ENCODE measurements at regions not wholly inside any gene's neighbourhood (a gene's known extent, or its start where the extent isn't known, plus 50 kb on each side); places are given as distances from the start of the nearest gene placed in this dataset.
A peak's percentile ranks its signal among the peaks of the same experiment; 100 is the strongest.

DNA sequence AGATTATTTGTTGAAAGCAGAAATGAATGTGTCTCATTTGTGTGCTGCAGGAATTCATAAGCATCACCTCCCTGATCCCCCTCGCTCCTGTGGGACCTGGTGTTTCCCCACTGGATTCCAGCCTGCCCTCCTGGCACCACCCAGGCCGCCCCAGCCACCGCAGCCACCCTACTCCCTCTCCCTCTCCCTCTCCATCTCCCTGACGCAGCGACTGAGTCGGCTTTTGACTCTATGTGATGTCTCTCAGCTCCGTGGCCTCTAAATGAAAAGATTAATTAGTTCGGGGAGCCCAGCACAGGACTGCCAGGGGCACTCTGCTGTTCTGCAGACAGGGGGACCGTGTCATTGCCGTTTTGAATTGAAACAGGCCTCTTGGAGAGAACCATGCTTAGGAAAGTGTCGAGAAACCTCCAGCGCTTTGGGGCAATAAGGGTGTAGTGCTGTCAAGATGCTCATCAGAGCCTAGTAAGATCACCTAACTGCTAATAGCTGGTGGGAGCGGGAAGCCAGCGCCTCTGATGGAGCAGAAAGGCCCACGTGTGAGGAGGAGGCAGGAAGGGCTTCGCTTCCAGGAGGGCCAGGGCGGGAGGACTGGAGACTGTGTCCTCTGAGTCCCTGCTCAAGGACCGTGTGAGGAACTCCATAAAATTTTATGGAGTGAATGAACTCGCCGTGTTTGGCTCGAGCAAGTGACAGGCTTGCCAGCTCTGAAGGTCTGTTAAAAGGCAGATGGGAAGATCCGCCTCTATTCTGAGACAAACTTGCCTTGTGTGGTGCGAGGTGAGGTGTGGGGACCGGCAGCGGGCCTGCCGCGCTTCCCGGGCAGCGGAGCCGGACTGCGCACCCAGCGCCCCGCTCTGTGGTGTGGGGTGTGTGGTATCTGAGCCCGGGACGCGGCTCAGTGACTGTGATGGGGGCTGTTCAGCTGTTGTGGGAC, 157.4 kb upstream of the C14orf180 start:
- intact Hi-C loops (cut with DNase I, micrococcal nuclease): no loop called here
- Histone ChIP-seq H3K4me3 (no peak overlapping the region), H3K36me3 (ENCODE audit: low read depth) (no peaks in the 10 kb centered on the region), H3K9me3 (no peaks in the 10 kb centered on the region), H3K4me1 (ENCODE audit: low read depth) (no peaks in the 10 kb centered on the region)
- DNase-seq: no peak
- no peak for ATAC-seq
- TF ChIP-seq, protein P1, sequence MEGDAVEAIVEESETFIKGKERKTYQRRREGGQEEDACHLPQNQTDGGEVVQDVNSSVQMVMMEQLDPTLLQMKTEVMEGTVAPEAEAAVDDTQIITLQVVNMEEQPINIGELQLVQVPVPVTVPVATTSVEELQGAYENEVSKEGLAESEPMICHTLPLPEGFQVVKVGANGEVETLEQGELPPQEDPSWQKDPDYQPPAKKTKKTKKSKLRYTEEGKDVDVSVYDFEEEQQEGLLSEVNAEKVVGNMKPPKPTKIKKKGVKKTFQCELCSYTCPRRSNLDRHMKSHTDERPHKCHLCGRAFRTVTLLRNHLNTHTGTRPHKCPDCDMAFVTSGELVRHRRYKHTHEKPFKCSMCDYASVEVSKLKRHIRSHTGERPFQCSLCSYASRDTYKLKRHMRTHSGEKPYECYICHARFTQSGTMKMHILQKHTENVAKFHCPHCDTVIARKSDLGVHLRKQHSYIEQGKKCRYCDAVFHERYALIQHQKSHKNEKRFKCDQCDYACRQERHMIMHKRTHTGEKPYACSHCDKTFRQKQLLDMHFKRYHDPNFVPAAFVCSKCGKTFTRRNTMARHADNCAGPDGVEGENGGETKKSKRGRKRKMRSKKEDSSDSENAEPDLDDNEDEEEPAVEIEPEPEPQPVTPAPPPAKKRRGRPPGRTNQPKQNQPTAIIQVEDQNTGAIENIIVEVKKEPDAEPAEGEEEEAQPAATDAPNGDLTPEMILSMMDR (IDR thresholded peaks at IDR 0.05): no peak

DNA sequence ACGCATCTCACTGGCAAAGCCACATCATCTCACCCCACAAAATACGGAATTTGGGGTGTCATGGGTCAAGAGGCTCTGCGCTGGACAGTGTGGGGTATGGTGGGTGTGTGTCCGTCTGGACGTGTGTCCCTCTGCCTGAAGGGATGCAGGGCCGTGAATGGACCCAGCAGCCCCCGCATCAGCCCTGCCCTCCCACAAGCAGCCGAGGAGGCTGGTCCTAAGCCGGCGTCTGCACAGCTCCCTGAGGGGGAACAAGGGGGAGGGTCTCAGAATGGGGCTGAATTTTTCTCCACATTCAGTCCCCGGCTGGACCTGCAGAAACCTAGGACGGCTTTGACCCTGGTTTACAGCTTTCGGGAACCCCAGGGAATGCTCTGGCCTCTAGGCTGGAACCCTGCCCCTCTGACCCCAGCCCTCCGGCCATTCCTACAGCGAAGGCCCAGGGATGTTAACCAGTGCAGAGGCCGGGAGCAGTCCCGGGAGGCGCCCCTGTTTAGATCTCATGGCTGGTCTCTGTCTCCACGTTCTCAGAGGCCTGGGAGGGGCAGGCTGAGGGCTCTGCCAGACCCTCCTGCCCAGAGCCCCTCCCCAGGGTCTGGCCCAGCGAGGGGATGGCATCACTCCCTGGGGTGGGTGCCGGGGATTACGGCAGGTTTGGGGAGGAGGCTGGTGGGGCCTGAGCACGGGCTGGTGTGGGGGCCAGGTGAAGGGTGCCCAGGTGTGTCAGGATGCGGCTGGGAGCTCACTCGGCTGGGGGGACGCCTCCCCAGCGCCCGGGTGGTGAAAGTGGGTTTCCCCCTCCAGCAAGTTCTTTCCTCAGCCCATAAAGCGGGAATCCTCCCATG, 156.5 kb upstream of the C14orf180 start:
- TF ChIP-seq, protein P1 (IDR thresholded peaks at IDR 0.05): no peak
- Histone ChIP-seq H3K4me3 (no peak overlapping the region), H3K36me3 (ENCODE audit: low read depth) (no peaks in the 10 kb centered on the region), H3K4me1 (ENCODE audit: low read depth) (no peaks in the 10 kb centered on the region), H3K9me3 (no peaks in the 10 kb centered on the region)
- DNase-seq (no peak), ATAC-seq (no peak)
- intact Hi-C loops (cut with DNase I, micrococcal nuclease): no loop called here

DNA sequence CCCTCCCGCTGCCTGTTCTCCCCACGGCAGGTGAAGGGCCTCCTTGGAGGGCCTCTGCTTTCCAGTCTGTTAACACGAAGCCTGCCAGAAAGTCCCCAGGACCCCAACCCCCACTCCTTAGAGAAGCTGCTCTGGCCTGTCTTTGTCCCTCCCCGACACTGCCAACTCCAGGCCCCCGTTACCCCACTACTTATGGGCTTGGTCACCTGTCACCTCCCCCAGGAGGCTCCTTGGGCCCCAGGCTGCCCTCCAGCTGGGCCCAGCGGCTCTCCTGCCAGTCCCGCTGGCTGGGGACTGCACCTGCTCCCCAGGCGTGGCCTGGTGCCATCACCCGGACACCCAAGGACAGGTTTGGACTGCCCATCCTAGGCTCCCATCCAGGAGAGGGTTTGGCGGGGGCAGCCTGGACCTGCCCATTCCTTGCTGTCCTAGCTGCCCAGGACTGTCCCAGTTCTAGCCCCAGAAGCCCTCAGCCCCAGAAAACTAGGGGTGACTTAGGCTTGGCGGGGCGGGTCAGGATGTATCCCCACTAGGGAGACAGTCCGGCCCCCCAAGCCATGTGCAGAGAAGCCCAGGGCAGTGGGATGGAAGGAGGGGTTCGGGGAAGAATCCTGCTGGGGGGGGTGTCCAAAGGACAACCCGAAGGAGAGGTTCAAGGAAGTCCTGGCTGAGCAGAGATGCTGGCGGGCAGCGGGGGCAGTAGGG, 155.7 kb upstream of the C14orf180 start:
- no peak for DNase-seq
- intact Hi-C loops (cut with DNase I, micrococcal nuclease): no loop called here

DNA sequence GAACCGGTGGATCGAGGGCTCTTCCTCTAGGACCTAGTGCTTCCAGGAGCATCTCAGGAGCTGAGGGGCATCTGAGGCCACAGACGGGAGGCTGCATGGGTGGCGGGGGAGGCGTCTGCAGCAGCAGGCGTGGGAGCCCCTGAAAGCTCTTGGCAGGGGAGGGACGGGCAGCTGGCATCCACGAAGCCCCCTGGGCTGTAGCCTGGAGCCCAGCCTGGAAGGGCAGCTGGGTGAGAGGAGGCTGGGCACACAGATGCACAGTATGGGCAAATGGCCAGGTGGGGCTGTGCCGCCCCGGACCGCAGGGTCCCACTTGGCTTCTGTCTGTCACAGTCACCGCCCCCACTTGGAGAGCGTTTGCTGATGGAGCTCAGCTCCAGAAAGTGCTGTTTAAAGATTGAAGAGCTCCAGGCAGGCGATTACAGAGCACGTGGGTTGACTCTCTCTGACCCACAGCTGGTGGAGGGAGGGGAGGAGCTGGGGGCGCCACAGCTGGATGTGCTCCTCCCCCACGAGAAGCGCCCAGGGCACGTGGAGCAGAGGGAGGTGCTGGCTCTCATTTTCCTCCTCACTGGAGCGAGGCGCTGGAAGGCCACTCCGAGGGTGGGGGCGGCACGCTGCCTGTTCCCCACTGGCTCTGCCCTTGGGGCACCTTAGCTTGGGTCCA, 155.0 kb upstream of the C14orf180 start:
- DNase-seq: peak in 1 of 3 donors; percentile 6
- intact Hi-C loops (cut with DNase I, micrococcal nuclease): no loop called here
- no peak for ATAC-seq

More for the DNA sequence above, 155.7 kb upstream of the C14orf180 start:
- ATAC-seq: no peak
- TF ChIP-seq, protein P1 (IDR thresholded peaks at IDR 0.05): no peak
- Histone ChIP-seq H3K9me3 (no peaks in the 10 kb centered on the region), H3K4me1 (ENCODE audit: low read depth) (no peaks in the 10 kb centered on the region), H3K4me3 (no peak overlapping the region), H3K36me3 (ENCODE audit: low read depth) (no peaks in the 10 kb centered on the region)

More for the DNA sequence above, 155.0 kb upstream of the C14orf180 start:
- Histone ChIP-seq H3K36me3 (ENCODE audit: low read depth) (no peaks in the 10 kb centered on the region), H3K9me3 (no peaks in the 10 kb centered on the region), H3K4me3 (no peak overlapping the region), H3K4me1 (ENCODE audit: low read depth) (no peaks in the 10 kb centered on the region)
- TF ChIP-seq, protein P1 (IDR thresholded peaks at IDR 0.05): no peak

Measured in mucosa of descending colon (tissue), 3 donors.